Sigmoid colon (tissue), 6 donors: ENCODE measurements at regions not wholly inside any gene's neighbourhood (a gene's known extent, or its start where the extent isn't known, plus 50 kb on each side); places are given as distances from the start of the nearest gene placed in this dataset.

Experiments
- DNase-seq: peaks from one replicate; pipeline ENCODE4 v3.0.0-alpha.2; 2019
- H3K27ac ChIP-seq, 4 donors: fragments of 200-600 bp; sonication (generic); one replicate each; pipeline ENCODE4 v1.5.1; 2016 to 2019; ENCODE audit warnings: mild to moderate bottlenecking in 1 of 4
- H3K27me3 ChIP-seq, 3 donors: fragments of 200-600 bp; sonication (generic); one replicate each; pipeline ENCODE4 v1.5.1; 2019; ENCODE audit warnings: mild to moderate bottlenecking in 1 of 3
- H3K36me3 ChIP-seq, 4 donors: fragments of 200-600 bp; sonication (generic); one replicate each; pipeline ENCODE4 v1.5.1; 2016 to 2019
- H3K4me1 ChIP-seq, 4 donors: fragments of 200-600 bp; sonication (generic); one replicate each; pipeline ENCODE4 v1.5.1; 2017 to 2019
- H3K4me3 ChIP-seq, 4 donors: fragments of 200-600 bp; sonication (generic); one replicate each; pipeline ENCODE4 v1.5.1; 2017 to 2019; ENCODE audit warnings: mild to moderate bottlenecking in 2 of 4, moderate library complexity in 1 of 4
- H3K9me3 ChIP-seq, 4 donors: fragments of 200-600 bp in 3 of 4; sonication (generic) in 3 of 4; one replicate each; pipeline versions ENCODE4 v1.5.1 to v1.6.1; 2013 to 2019
- CTCF ChIP-seq, 4 experiments: fragments of 450-650 bp in 3 of 4; fragments of 200-600 bp in 1 of 4; IDR thresholded peaks; one replicate each; pipeline ENCODE4 v1.5.1; 2016 to 2019; ENCODE audit warnings: antibody characterized with exemption in 4 of 4, mild to moderate bottlenecking in 3 of 4, moderate library complexity in 2 of 4
- EP300 ChIP-seq, 4 donors: sonication (generic); formaldehyde crosslinking; IDR thresholded peaks; one replicate each; pipeline ENCODE4 v1.6.1; 2017; ENCODE audit warnings: antibody characterized with exemption in 4 of 4
- POLR2A ChIP-seq, 2 donors: fragments of 450-650 bp; IDR thresholded peaks; one replicate each; pipeline ENCODE4 v1.6.1; 2016; ENCODE audit warnings: antibody characterized with exemption in 2 of 2, mild to moderate bottlenecking in 2 of 2, moderate library complexity in 2 of 2
- POLR2AphosphoS5 ChIP-seq, 4 donors: sonication (generic); formaldehyde crosslinking; IDR thresholded peaks; one replicate each; pipeline ENCODE4 v1.6.1; 2017; ENCODE audit warnings: antibody characterized with exemption in 4 of 4
- WGBS, 2 donors: extraction: QIAGEN DNeasy Blood & Tissue Kit; methylation state at CpG; one replicate each; pipeline ENCODE4 v1.1.7; 2013; 5-methylcytosine and 5-hydroxymethylcytosine counted together
- intact Hi-C: fragments of 100-400 bp; cut with DNase I; formaldehyde crosslinking; loops from one replicate; pipeline ENCODE4 v1.15.1; 2023
- donor health status: healthy with polysubstance abuse.
- donor health status: healthy.

GRCh38 chr9:75210215-75210614 lies 121.9 kb downstream of the OSTF1 start:
- H3K4me1 ChIP-seq, result no peaks in the 10 kb centered on the region
- no peak overlapping the region for H3K27ac ChIP-seq
- no peaks in the 10 kb centered on the region for H3K27me3 ChIP-seq
- no peak for DNase-seq
- TF ChIP-seq POLR2AphosphoS5 (IDR thresholded peaks at IDR 0.05), result no peak
- no peak for TF ChIP-seq EP300 (IDR thresholded peaks at IDR 0.05)
- no peak for TF ChIP-seq CTCF (IDR thresholded peaks at IDR 0.05)
- no peak for TF ChIP-seq POLR2A (IDR thresholded peaks at IDR 0.05)
- WGBS, 2 donors, result 44 to 52% methylated on average over 3 of the region's 3 CpGs
- H3K4me3 ChIP-seq, result no peak overlapping the region
- intact Hi-C loops, result no loop called here
- H3K9me3 ChIP-seq, result no peaks in the 10 kb centered on the region
- no peaks in the 10 kb centered on the region for H3K36me3 ChIP-seq

- Histone ChIP-seq H3K27ac (no peak overlapping the region), H3K4me1 (no peaks in the 10 kb centered on the region), H3K36me3 (no peaks in the 10 kb centered on the region), H3K9me3 (no peaks in the 10 kb centered on the region), H3K27me3 (no peaks in the 10 kb centered on the region), H3K4me3 (no peak overlapping the region)
- DNase-seq, result no peak
- TF ChIP-seq CTCF (IDR thresholded peaks at IDR 0.05) (no peak), POLR2AphosphoS5 (IDR thresholded peaks at IDR 0.05) (no peak), EP300 (IDR thresholded peaks at IDR 0.05) (no peak), POLR2A (IDR thresholded peaks at IDR 0.05) (no peak)
- 91% methylated on average over 3 of the region's 3 CpGs for WGBS, 2 donors
- intact Hi-C loops, result no loop called here
Observed at GRCh38 chr9:75213765-75214164, 125.5 kb downstream of the OSTF1 start.

- TF ChIP-seq POLR2AphosphoS5 (IDR thresholded peaks at IDR 0.05) (no peak), CTCF (IDR thresholded peaks at IDR 0.05) (no peak), EP300 (IDR thresholded peaks at IDR 0.05) (no peak), POLR2A (IDR thresholded peaks at IDR 0.05) (no peak)
- no peaks in the 10 kb centered on the region for H3K36me3 ChIP-seq
- no peaks in the 10 kb centered on the region for H3K27me3 ChIP-seq
- H3K4me3 ChIP-seq, result no peak overlapping the region
- no peak overlapping the region for H3K27ac ChIP-seq
- intact Hi-C loops, result no loop called here
- H3K4me1 ChIP-seq, result peaks cover 0 to 38% (median 20%) of the 10 kb centered on the region in 4 donors
- 77 to 90% methylated on average over 2 of the region's 2 CpGs for WGBS, 2 donors
- DNase-seq, result no peak
- peaks cover 0 to 7% (median 1%) of the 10 kb centered on the region in 4 donors for H3K9me3 ChIP-seq
Observed at GRCh38 chr9:75226403-75227139, 138.3 kb downstream of the OSTF1 start.

GRCh38 chr9:75228893-75229292 lies 140.6 kb downstream of the OSTF1 start:
- intact Hi-C loops, result no loop called here
- DNase-seq, result no peak
- H3K27me3 ChIP-seq, result no peaks in the 10 kb centered on the region
- peaks cover 0 to 7% (median 0%) of the 10 kb centered on the region in 4 donors for H3K9me3 ChIP-seq
- no peak overlapping the region for H3K4me3 ChIP-seq
- no peaks in the 10 kb centered on the region for H3K36me3 ChIP-seq
- peak overlapping the region in 2 of 4 donors; percentile 44 to 72 for H3K27ac ChIP-seq
- H3K4me1 ChIP-seq, result peaks cover 0 to 38% (median 20%) of the 10 kb centered on the region in 4 donors
- 31 to 77% methylated on average over 3 of the region's 3 CpGs for WGBS, 2 donors
- TF ChIP-seq POLR2A (IDR thresholded peaks at IDR 0.05), result no peak
- TF ChIP-seq EP300 (IDR thresholded peaks at IDR 0.05), result no peak
- no peak for TF ChIP-seq CTCF (IDR thresholded peaks at IDR 0.05)
- no peak for TF ChIP-seq POLR2AphosphoS5 (IDR thresholded peaks at IDR 0.05)
